H1 (cell line): ENCODE measurements at regions not wholly inside any gene's neighbourhood (a gene's known extent, or its start where the extent isn't known, plus 50 kb on each side); places are given as distances from the start of the nearest gene placed in this dataset.

ENCODE experiments used
- CREB1 ChIP-seq: IDR thresholded peaks from 2 replicates; pipeline ENCODE4 v1.6.1; 2012; ENCODE audit warnings: inconsistent platforms
- CTCF ChIP-seq, 3 experiments: IDR thresholded peaks; 1 replicate in 2 of 3; 2 replicates in 1 of 3; pipeline versions ENCODE4 v1.5.1 to v1.6.1; 2011; ENCODE audit warnings: low read length in 3 of 3, mild to moderate bottlenecking in 3 of 3, inconsistent platforms in 2 of 3, low read depth in 1 of 3, moderate library complexity in 1 of 3; ENCODE audit not compliant: insufficient read depth in 1 of 3; ENCODE audit errors: control extremely low read depth in 1 of 3
- EGR1 ChIP-seq: IDR thresholded peaks from 2 replicates; pipeline ENCODE4 v1.6.1; 2011; ENCODE audit warnings: low read depth, low read length, borderline replicate concordance
- JUND ChIP-seq: IDR thresholded peaks from 2 replicates; pipeline ENCODE4 v1.6.1; 2011; ENCODE audit warnings: mild to moderate bottlenecking, improper control_type of control experiment, low read length
- KDM5A ChIP-seq: fragments of 200-600 bp; IDR thresholded peaks from 2 replicates; pipeline ENCODE4 v1.7.1; 2012; ENCODE audit warnings: mild to moderate bottlenecking, low read length, inconsistent platforms, mixed read lengths
- POLR2A ChIP-seq, 2 experiments: IDR thresholded peaks; 1 replicate in 1 of 2; 2 replicates in 1 of 2; pipeline ENCODE4 v1.6.1; 2011; ENCODE audit warnings: low read depth in 2 of 2, low read length in 2 of 2, mild to moderate bottlenecking in 2 of 2; ENCODE audit errors: control extremely low read depth in 1 of 2
- SIN3A ChIP-seq, 2 experiments: IDR thresholded peaks in 1 of 2; conservative IDR thresholded peaks in 1 of 2; 2 replicates each; pipeline ENCODE4 v1.6.1; 2011 to 2012; ENCODE audit warnings: low read length in 2 of 2, improper control_type of control experiment in 1 of 2, low read depth in 1 of 2, mild to moderate bottlenecking in 1 of 2
- SUZ12 ChIP-seq: fragments of 200-600 bp; sonication (generic); IDR thresholded peaks from 2 replicates; pipeline ENCODE4 v1.6.1; 2012; ENCODE audit warnings: mild to moderate bottlenecking, inconsistent platforms, low read length, moderate library complexity, mixed read lengths
- ZNF274 ChIP-seq: IDR thresholded peaks from 2 replicates; pipeline ENCODE4 v1.7.0; 2012; ENCODE audit warnings: low read length, borderline replicate concordance; ENCODE audit errors: extremely low read depth

GRCh38 chrX:8868906-8869305, 67.7 kb upstream of the FAM9A start:
- TF ChIP-seq POLR2A (IDR thresholded peaks at IDR 0.05; ENCODE audit: control extremely low read depth in 1 of 2, low read depth in 2 of 2, low read length in 2 of 2) (no peak), SUZ12 (no peak), ZNF274 (no peak), CTCF (IDR thresholded peaks at IDR 0.05; ENCODE audit: control extremely low read depth in 1 of 3, insufficient read depth in 1 of 3, low read depth in 1 of 3, low read length in 3 of 3) (no peak), EGR1 (no peak), KDM5A (no peak), SIN3A (conservative IDR thresholded peaks at IDR 0.05 in 1 of 2, IDR thresholded peaks at IDR 0.05 in 1 of 2; ENCODE audit: low read depth in 1 of 2, low read length in 2 of 2) (no peak), JUND (no peak), CREB1 (no peak)
